ENCODE measurements at regions not wholly inside any gene's neighbourhood (a gene's known extent, or its start where the extent isn't known, plus 50 kb on each side); places are given as distances from the start of the nearest gene placed in this dataset.

DNA sequence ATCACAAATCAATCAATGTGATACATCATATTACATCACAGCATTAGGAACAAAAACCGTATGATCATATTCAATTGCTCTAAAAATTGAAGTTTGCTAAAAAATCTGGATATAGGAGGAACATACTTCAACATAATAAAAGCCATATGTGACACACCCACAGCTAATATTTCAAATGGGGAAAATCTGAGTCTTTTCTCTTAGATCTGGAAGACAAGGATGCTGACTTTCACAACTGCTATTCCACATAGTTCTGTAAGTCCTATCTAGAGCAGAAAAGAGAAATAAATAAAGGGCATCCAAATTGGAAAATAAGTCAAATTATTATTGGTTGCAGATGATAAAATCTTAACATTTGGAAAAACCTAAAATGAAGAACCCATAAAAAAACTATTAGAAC is 256.8 kb upstream of the SGO1 start:
- no peak for TF ChIP-seq SP1 (IDR thresholded peaks at IDR 0.05)
- TF ChIP-seq FOXM1 (IDR thresholded peaks at IDR 0.05; ENCODE audit: borderline replicate concordance): no peak
- no peak for TF ChIP-seq ARNT (IDR thresholded peaks at IDR 0.05)
- TF ChIP-seq TARDBP (IDR thresholded peaks at IDR 0.05): no peak

Data from HEK293T (cell line).